ENCODE measurements at regions not wholly inside any gene's neighbourhood (a gene's known extent, or its start where the extent isn't known, plus 50 kb on each side); places are given as distances from the start of the nearest gene placed in this dataset.
"Not testable (repeated sequence)": the region's sequence is repeated elsewhere in the genome, so short reads cannot be mapped to it uniquely, and the experiment has no call there.

DNA sequence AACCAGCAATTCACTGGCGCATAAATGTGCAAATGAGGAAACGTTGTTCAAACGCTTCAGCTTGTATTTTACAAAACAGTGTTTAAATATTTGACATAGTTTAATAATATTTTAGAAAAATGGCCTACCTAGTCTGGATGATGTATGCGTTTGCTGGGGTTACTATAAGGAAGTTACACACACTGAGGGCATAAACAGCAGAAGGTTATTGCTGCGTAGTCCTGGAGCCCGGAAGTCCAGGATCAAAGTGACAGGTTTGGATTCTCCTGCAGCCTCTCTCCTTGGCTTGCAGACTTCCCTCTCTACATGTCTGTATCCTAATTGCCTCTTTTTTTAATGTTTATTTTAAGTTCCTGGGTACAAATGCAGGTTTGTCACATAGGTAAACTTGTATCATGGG lies 106.0 kb upstream of the PABPC3 start:
- DNase-seq; H3K36me3 ChIP-seq (ENCODE audit: control insufficient read depth, insufficient read depth, low read length); H3K4me3 ChIP-seq (ENCODE audit: insufficient read depth, low read depth, low read length, poor library complexity, severe bottlenecking); H3K27ac ChIP-seq (ENCODE audit: insufficient read depth, low read length, poor library complexity, severe bottlenecking); H3K4me1 ChIP-seq (ENCODE audit: control insufficient read depth, insufficient read depth, low read length, poor library complexity, severe bottlenecking); H3K9me3 ChIP-seq (ENCODE audit: control insufficient read depth, low read length): not testable (repeated sequence)
- H3K27me3 ChIP-seq (replicated peaks; ENCODE audit: control insufficient read depth, insufficient read depth, low read length, poor library complexity, severe bottlenecking): peaks cover 15% of the 10 kb centered on the region

DNA sequence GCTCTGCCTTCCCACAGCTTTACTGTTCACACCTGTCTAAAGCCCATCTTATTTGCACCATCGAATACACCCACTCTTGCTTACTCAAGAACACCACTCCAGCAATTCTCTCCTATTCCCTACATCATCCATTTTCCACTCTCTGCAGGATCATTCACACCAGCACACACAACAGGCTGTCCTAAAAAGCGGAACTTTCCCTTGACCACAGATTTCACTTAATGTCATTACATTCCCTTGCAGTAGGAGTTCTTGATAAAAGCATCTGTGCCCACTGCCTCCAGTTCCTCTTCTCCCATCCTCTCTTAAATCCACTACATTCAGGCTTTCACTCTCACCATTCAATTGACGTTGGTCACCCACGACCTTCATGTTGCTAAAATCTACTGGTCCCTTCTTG lies 103.0 kb upstream of the PABPC3 start:
- not testable (repeated sequence) for H3K36me3 ChIP-seq (ENCODE audit: control insufficient read depth, insufficient read depth, low read length); H3K27ac ChIP-seq (ENCODE audit: insufficient read depth, low read length, poor library complexity, severe bottlenecking); H3K4me1 ChIP-seq (ENCODE audit: control insufficient read depth, insufficient read depth, low read length, poor library complexity, severe bottlenecking); H3K4me3 ChIP-seq (ENCODE audit: insufficient read depth, low read depth, low read length, poor library complexity, severe bottlenecking); H3K9me3 ChIP-seq (ENCODE audit: control insufficient read depth, low read length); DNase-seq
- H3K27me3 ChIP-seq (replicated peaks; ENCODE audit: control insufficient read depth, insufficient read depth, low read length, poor library complexity, severe bottlenecking): peaks cover 12% of the 10 kb centered on the region

DNA sequence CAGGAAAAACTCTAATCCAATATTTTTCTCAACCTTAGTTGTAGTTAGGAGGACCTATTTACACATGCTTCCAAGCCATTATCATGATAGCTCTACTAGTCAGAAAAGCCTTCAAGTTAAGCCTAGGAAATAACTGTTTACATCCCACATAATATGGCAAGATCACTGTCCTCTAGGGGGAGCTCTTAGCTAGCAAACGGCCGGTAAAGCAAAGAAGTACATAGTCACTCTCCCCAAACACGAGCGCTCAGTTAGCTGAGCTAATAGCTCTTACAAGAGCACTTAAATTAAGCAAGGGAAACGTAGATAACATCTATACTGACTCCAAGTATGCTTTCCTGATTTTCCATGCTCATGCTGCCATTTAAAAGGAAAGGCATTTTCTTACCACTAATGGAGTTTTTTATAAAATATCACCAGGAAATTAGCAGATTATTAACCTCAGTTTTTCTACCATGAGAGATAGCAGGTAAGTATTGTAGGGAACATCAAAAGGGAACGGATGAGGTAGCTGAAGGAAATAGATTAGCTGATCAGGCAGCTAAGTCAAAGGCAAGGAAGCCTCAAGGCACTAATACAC lies 100.6 kb upstream of the PABPC3 start:
- H3K4me3 ChIP-seq (ENCODE audit: insufficient read depth, low read depth, low read length, poor library complexity, severe bottlenecking): no peak overlapping the region
- peaks cover 3% of the 10 kb centered on the region for H3K27me3 ChIP-seq (replicated peaks; ENCODE audit: control insufficient read depth, insufficient read depth, low read length, poor library complexity, severe bottlenecking)
- H3K9me3 ChIP-seq (ENCODE audit: control insufficient read depth, low read length): no peaks in the 10 kb centered on the region
- no peaks in the 10 kb centered on the region for H3K4me1 ChIP-seq (ENCODE audit: control insufficient read depth, insufficient read depth, low read length, poor library complexity, severe bottlenecking)
- peak in 1 of 3 donors; percentile 32 for DNase-seq
- H3K27ac ChIP-seq (ENCODE audit: insufficient read depth, low read length, poor library complexity, severe bottlenecking): no peak overlapping the region
- no peaks in the 10 kb centered on the region for H3K36me3 ChIP-seq (ENCODE audit: control insufficient read depth, insufficient read depth, low read length)

DNA sequence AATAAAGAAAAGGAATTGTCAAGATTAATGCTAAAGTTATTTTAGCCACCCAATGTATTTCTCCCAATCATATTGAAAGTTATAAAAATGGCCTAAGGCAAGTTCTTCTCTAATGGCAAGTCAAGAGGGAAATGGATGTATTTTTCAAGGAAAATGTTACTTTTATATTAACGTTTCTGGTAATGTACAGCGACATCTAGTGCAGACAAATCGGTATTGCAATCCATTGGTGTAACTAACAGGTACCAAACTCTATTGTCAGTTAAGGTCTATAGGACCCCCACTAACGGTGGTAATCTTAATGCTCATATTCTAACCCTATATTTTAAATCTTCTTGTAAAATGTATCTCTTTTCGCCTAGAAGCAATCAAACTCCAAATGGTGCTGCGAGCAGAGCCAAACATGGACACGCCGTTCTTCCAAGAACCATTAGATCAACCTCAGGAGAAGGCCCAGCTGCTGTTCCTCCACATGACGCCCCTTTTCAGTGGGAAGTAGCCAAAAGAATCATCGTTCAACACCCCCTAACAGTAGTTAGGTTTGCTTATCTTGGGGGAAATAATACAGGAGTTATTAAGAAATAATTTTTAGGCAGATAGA lies 98.5 kb upstream of the PABPC3 start:
- H3K36me3 ChIP-seq (ENCODE audit: control insufficient read depth, insufficient read depth, low read length): no peaks in the 10 kb centered on the region
- no peak for DNase-seq
- no peak overlapping the region for H3K27ac ChIP-seq (ENCODE audit: insufficient read depth, low read length, poor library complexity, severe bottlenecking)
- no peak overlapping the region for H3K4me3 ChIP-seq (ENCODE audit: insufficient read depth, low read depth, low read length, poor library complexity, severe bottlenecking)
- H3K27me3 ChIP-seq (replicated peaks; ENCODE audit: control insufficient read depth, insufficient read depth, low read length, poor library complexity, severe bottlenecking): no peaks in the 10 kb centered on the region
- H3K4me1 ChIP-seq (ENCODE audit: control insufficient read depth, insufficient read depth, low read length, poor library complexity, severe bottlenecking): no peaks in the 10 kb centered on the region
- H3K9me3 ChIP-seq (ENCODE audit: control insufficient read depth, low read length): no peaks in the 10 kb centered on the region

DNA sequence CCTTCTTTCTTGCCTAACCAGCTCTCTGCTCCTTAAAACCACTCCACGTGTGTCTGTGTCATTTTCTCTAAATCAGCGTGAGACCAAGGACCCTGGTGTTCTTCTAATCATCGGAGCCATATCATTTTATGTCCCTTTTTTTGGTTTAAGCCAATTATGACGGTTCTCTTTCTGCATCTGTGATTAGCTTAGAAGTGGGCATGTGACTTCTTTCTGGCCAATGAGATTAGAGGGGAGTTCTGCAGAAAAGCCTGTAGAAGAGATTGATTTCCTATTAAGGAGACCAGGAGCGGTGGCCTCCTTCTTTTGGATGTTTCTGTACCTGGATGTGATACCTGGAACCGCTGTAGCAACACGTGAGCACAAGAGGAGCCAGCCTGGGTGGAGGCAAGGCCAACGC lies 97.5 kb upstream of the PABPC3 start:
- no peaks in the 10 kb centered on the region for H3K27me3 ChIP-seq (replicated peaks; ENCODE audit: control insufficient read depth, insufficient read depth, low read length, poor library complexity, severe bottlenecking)
- DNase-seq: no peak
- no peaks in the 10 kb centered on the region for H3K36me3 ChIP-seq (ENCODE audit: control insufficient read depth, insufficient read depth, low read length)
- no peaks in the 10 kb centered on the region for H3K4me1 ChIP-seq (ENCODE audit: control insufficient read depth, insufficient read depth, low read length, poor library complexity, severe bottlenecking)
- H3K4me3 ChIP-seq (ENCODE audit: insufficient read depth, low read depth, low read length, poor library complexity, severe bottlenecking): no peak overlapping the region
- H3K27ac ChIP-seq (ENCODE audit: insufficient read depth, low read length, poor library complexity, severe bottlenecking): no peak overlapping the region
- H3K9me3 ChIP-seq (ENCODE audit: control insufficient read depth, low read length): no peaks in the 10 kb centered on the region

DNA sequence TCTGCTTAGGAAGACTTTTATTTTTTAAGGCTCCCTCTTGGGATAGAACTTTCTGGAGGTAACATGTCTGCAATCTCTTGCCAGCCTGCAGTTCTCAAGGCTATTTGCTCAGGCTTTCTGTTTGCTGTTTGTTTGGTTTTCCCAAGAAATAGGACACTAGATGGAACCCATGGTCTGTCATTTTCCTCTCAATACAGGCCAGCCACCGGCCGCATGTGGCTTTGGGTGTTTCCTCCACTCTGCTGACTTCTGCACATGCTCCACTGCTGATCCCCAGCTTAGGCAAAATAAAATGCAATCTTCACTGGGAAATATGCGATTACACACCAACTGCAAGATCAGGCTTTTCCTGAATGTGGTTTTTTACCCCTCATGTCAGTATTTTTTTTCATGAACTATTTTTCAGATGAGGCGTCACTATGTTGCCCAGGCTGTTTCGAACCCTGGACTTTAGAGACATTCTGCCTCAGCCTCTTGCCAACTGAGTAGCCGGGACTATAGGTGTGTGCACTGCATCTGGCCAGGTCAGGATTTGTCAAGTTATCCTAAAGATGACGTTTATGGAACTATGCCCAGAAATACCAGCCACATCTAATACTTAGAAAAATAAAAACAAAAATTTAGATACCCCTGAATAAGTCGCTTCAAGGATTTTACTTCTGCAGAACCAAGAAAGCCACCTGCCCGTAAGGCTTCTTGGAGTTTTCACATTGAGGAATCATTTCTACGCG lies 94.3 kb upstream of the PABPC3 start:
- no peak for DNase-seq
- Histone ChIP-seq H3K4me1 (ENCODE audit: control insufficient read depth, insufficient read depth, low read length, poor library complexity, severe bottlenecking) (no peaks in the 10 kb centered on the region), H3K27ac (ENCODE audit: insufficient read depth, low read length, poor library complexity, severe bottlenecking) (no peak overlapping the region), H3K27me3 (replicated peaks; ENCODE audit: control insufficient read depth, insufficient read depth, low read length, poor library complexity, severe bottlenecking) (no peaks in the 10 kb centered on the region), H3K4me3 (ENCODE audit: insufficient read depth, low read depth, low read length, poor library complexity, severe bottlenecking) (no peak overlapping the region), H3K36me3 (ENCODE audit: control insufficient read depth, insufficient read depth, low read length) (no peaks in the 10 kb centered on the region), H3K9me3 (ENCODE audit: control insufficient read depth, low read length) (no peaks in the 10 kb centered on the region)

DNA sequence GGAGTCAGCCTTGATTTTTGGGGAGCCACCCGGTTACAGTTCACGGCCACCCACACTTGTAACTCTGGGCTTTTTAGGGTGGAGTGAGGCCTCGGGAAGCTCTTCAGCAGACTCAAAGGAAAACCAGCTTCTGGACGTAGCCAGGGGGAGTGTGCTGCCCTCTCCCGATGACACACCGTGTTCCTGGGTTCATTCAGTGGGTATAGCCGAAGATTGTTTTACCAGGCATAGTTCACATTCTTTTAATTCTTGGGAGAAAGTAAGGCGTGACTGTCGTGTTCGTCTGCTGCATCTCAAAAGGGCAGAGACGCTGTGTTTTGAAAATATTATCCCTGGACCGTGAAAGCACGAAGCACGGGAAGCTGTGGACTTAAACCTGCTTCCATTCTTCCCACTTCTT lies 93.6 kb upstream of the PABPC3 start:
- H3K9me3 ChIP-seq (ENCODE audit: control insufficient read depth, low read length); H3K27ac ChIP-seq (ENCODE audit: insufficient read depth, low read length, poor library complexity, severe bottlenecking); H3K36me3 ChIP-seq (ENCODE audit: control insufficient read depth, insufficient read depth, low read length); H3K4me3 ChIP-seq (ENCODE audit: insufficient read depth, low read depth, low read length, poor library complexity, severe bottlenecking); DNase-seq; H3K4me1 ChIP-seq (ENCODE audit: control insufficient read depth, insufficient read depth, low read length, poor library complexity, severe bottlenecking); H3K27me3 ChIP-seq (replicated peaks; ENCODE audit: control insufficient read depth, insufficient read depth, low read length, poor library complexity, severe bottlenecking): not testable (repeated sequence)

DNA sequence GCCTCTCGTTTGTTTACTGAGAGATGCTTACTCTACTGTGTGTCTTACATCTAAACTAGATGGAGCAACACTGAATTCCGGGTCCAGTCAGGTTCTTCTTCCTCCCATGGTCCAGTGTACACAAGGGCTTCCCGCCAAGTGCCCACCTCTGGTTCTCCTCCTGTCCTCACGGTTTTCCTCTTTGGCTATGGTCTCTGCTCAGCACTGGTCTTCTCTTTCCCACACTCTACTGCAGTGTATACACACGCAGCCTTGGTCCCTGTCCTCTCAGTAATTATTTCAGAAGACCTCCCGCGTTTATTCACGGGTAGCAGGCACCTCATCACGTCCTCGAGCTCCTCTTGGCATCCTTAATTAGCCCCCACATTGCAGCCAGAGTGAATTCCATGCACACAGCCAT lies 91.4 kb upstream of the PABPC3 start:
- H3K36me3 ChIP-seq (ENCODE audit: control insufficient read depth, insufficient read depth, low read length); H3K9me3 ChIP-seq (ENCODE audit: control insufficient read depth, low read length); H3K27ac ChIP-seq (ENCODE audit: insufficient read depth, low read length, poor library complexity, severe bottlenecking); H3K4me3 ChIP-seq (ENCODE audit: insufficient read depth, low read depth, low read length, poor library complexity, severe bottlenecking); H3K27me3 ChIP-seq (replicated peaks; ENCODE audit: control insufficient read depth, insufficient read depth, low read length, poor library complexity, severe bottlenecking); H3K4me1 ChIP-seq (ENCODE audit: control insufficient read depth, insufficient read depth, low read length, poor library complexity, severe bottlenecking); DNase-seq: not testable (repeated sequence)

DNA sequence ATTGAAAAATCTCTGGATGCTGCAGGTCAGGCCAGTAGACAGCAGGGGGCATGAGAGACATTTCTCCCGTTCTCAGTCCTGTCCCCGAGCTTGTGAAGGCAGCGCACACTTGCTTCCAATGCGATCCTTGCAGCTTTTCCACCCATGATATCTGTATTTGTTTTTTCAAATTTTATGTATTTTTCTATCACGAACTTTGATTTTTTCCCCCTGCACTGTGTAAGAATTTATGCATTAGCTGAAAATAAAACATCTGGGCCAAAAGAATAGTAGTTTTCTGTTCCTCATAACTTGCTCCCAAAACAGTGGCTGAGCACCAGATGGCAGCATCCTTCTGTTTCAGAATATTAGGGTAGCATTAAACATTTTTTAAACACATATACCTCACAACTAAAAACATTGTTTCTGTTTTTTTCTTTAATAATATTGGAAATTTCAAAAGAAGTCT lies 90.9 kb upstream of the PABPC3 start:
- H3K9me3 ChIP-seq (ENCODE audit: control insufficient read depth, low read length); H3K27me3 ChIP-seq (replicated peaks; ENCODE audit: control insufficient read depth, insufficient read depth, low read length, poor library complexity, severe bottlenecking); H3K27ac ChIP-seq (ENCODE audit: insufficient read depth, low read length, poor library complexity, severe bottlenecking); H3K36me3 ChIP-seq (ENCODE audit: control insufficient read depth, insufficient read depth, low read length); H3K4me3 ChIP-seq (ENCODE audit: insufficient read depth, low read depth, low read length, poor library complexity, severe bottlenecking); H3K4me1 ChIP-seq (ENCODE audit: control insufficient read depth, insufficient read depth, low read length, poor library complexity, severe bottlenecking); DNase-seq: not testable (repeated sequence)

DNA sequence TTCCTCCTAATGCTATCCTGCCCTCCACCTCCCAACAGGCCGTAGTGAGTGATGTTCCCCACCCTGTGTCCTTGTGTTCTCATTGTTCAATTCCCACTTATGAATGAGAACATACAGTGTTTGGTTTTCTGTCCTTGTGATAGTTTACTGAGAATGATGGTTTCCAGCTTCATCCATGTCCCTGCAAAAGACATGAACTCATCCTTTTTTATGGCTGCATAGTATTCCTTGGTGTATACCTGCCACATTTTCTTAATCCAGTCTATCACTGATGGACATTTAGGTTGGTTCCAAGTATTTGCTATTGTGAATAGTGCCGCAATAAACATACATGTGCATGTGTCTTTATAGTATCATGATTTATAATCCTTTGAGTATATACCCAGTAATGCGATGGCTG lies 88.5 kb upstream of the PABPC3 start:
- H3K4me3 ChIP-seq (ENCODE audit: insufficient read depth, low read depth, low read length, poor library complexity, severe bottlenecking); H3K27ac ChIP-seq (ENCODE audit: insufficient read depth, low read length, poor library complexity, severe bottlenecking); DNase-seq; H3K27me3 ChIP-seq (replicated peaks; ENCODE audit: control insufficient read depth, insufficient read depth, low read length, poor library complexity, severe bottlenecking); H3K36me3 ChIP-seq (ENCODE audit: control insufficient read depth, insufficient read depth, low read length); H3K4me1 ChIP-seq (ENCODE audit: control insufficient read depth, insufficient read depth, low read length, poor library complexity, severe bottlenecking); H3K9me3 ChIP-seq (ENCODE audit: control insufficient read depth, low read length): not testable (repeated sequence)

Measured in effector memory CD4-positive, alpha-beta T cell (primary cell).